Astrocyte of the spinal cord (primary cell): ENCODE measurements at regions not wholly inside any gene's neighbourhood (a gene's known extent, or its start where the extent isn't known, plus 50 kb on each side); places are given as distances from the start of the nearest gene placed in this dataset.

Experiments
- DNase-seq: peaks from one replicate; pipeline ENCODE4 v3.0.0; 2011; ENCODE audit warnings: low read depth, low spot score
- H3K4me3 ChIP-seq: 2 replicates; pipeline ENCODE4 v1.5.1; 2011; ENCODE audit warnings: low read depth, mild to moderate bottlenecking, low read length, moderate library complexity
- CTCF ChIP-seq: IDR thresholded peaks from 2 replicates; pipeline ENCODE4 v1.5.1; 2012; ENCODE audit warnings: low read depth, mild to moderate bottlenecking, low read length, inconsistent platforms
- in situ Hi-C: cut with HindIII; loops from 2 replicates; pipeline ENCODE4 v1.10.0; 2017; ENCODE audit warnings: low sequenced_read_pairs

GRCh38 chr3:80018375-80018774 is 250.6 kb upstream of the ROBO1 start:
- in situ Hi-C loops, result no loop called here
- DNase-seq, result peak; percentile 7
- H3K4me3 ChIP-seq, result no peak overlapping the region
- no peak for TF ChIP-seq CTCF

- no peak overlapping the region for H3K4me3 ChIP-seq
- TF ChIP-seq CTCF, result no peak
- in situ Hi-C loops, result no loop called here
- DNase-seq, result peak; percentile 25
Observed at GRCh38 chr3:80017369-80017768, 249.6 kb upstream of the ROBO1 start.

GRCh38 chr3:80014576-80014975 is 246.8 kb upstream of the ROBO1 start:
- in situ Hi-C loops, result no loop called here
- TF ChIP-seq CTCF, result no peak
- H3K4me3 ChIP-seq, result no peak overlapping the region
- peak; percentile 54 for DNase-seq

- no peak for DNase-seq
- in situ Hi-C loops, result no loop called here
- TF ChIP-seq CTCF, result no peak
- H3K4me3 ChIP-seq, result no peak overlapping the region
Observed at GRCh38 chr3:80010021-80010571, 242.3 kb upstream of the ROBO1 start.

- no peak for DNase-seq
- in situ Hi-C loops, result no loop called here
- H3K4me3 ChIP-seq, result no peak overlapping the region
- TF ChIP-seq CTCF, result no peak
Observed at GRCh38 chr3:80007522-80007921, 239.7 kb upstream of the ROBO1 start.

GRCh38 chr3:80006315-80006714 is 238.5 kb upstream of the ROBO1 start:
- DNase-seq, result no peak
- TF ChIP-seq CTCF, result no peak
- in situ Hi-C loops, result no loop called here
- no peak overlapping the region for H3K4me3 ChIP-seq

- no peak for TF ChIP-seq CTCF
- H3K4me3 ChIP-seq, result no peak overlapping the region
- peak; percentile 28 for DNase-seq
- in situ Hi-C loops, result no loop called here
Observed at GRCh38 chr3:80000022-80000421, 232.2 kb upstream of the ROBO1 start.
